Panc1 (cell line): ENCODE measurements at regions not wholly inside any gene's neighbourhood (a gene's known extent, or its start where the extent isn't known, plus 50 kb on each side); places are given as distances from the start of the nearest gene placed in this dataset.

Experiments used
- ATAC-seq: fragments of 200-7000 bp; cut with Tn5 transposase; 2 replicates; pipeline ENCODE4 v1.9.1; 2020; ENCODE audit warnings: mild to moderate bottlenecking, moderate library complexity
- BruUV-seq: library from RNA; stranded (reverse); fragments of 400-500 nt; replicated peaks from 2 replicates; lab custom pipeline; 2021; lab: Mats Ljungman, UMichigan
- CTCF ChIA-PET: fragments of 300-600 bp; sonication (Branson Sonifier 250); formaldehyde crosslinking; loops from one replicate; lab custom pipeline; 2022; ENCODE audit warnings: antibody characterized with exemption; lab: Charles Lee
- POLR2A ChIA-PET: fragments of 300-600 bp; sonication (Branson Sonifier 250); formaldehyde crosslinking; loops from one replicate; lab custom pipeline; 2022; ENCODE audit warnings: antibody characterized with exemption; lab: Charles Lee
- DNase-seq: peaks from one replicate; pipeline ENCODE4 v3.0.0-alpha.2; 2010; ENCODE audit warnings: low read depth, low spot score
- H3K27ac ChIP-seq: 2 replicates; pipeline ENCODE4 v1.5.1; 2011; ENCODE audit warnings: mild to moderate bottlenecking, low read length, inconsistent platforms
- H3K27me3 ChIP-seq: fragments of 200-500 bp; sonication (Bioruptor generic); 2 replicates; pipeline ENCODE4 v1.6.0; 2014; ENCODE audit warnings: low read length, inconsistent platforms; ENCODE audit not compliant: control insufficient read depth, insufficient read depth
- H3K36me3 ChIP-seq: fragments of 200-500 bp; sonication (Bioruptor generic); 2 replicates; pipeline ENCODE4 v1.5.1; 2014; ENCODE audit warnings: inconsistent platforms, mild to moderate bottlenecking, low read length, moderate library complexity; ENCODE audit not compliant: control insufficient read depth, insufficient read depth
- H3K4me1 ChIP-seq: 2 replicates; pipeline ENCODE4 v1.5.1; 2011; ENCODE audit warnings: inconsistent platforms, mild to moderate bottlenecking, low read length, moderate library complexity; ENCODE audit not compliant: control insufficient read depth, insufficient read depth
- H3K4me3 ChIP-seq, 2 experiments: 2 replicates each; pipeline ENCODE4 v1.5.1; 2011 to 2012; ENCODE audit warnings: low read depth in 2 of 2, low read length in 2 of 2, mild to moderate bottlenecking in 2 of 2, inconsistent platforms in 1 of 2, moderate library complexity in 1 of 2
- H3K9me3 ChIP-seq: fragments of 200-500 bp; sonication (Bioruptor generic); 2 replicates; pipeline ENCODE4 v1.5.1; 2014; ENCODE audit warnings: low read depth, mild to moderate bottlenecking, inconsistent platforms, low read length, moderate library complexity; ENCODE audit not compliant: control insufficient read depth, insufficient read depth
- POLR2AphosphoS5 ChIP-seq: IDR thresholded peaks from 2 replicates; pipeline ENCODE4 v1.6.1; 2012; ENCODE audit warnings: mild to moderate bottlenecking, low read depth, low read length, moderate library complexity
- SIN3A ChIP-seq: IDR thresholded peaks from 2 replicates; pipeline ENCODE4 v1.6.1; 2012; ENCODE audit warnings: low read depth, mild to moderate bottlenecking, low read length, moderate library complexity, borderline replicate concordance; ENCODE audit not compliant: insufficient read depth
- TCF7L2 ChIP-seq: IDR thresholded peaks from 2 replicates; pipeline ENCODE4 v1.6.1; 2011; ENCODE audit warnings: mild to moderate bottlenecking, low read depth, low read length, inconsistent platforms
- in situ Hi-C: cut with HindIII; loops from 2 replicates; pipeline ENCODE4 v1.10.0; 2016; ENCODE audit warnings: low sequenced_read_pairs, low pct_unique_long_range_greater_than_20kb
- intact Hi-C: fragments of 100-400 bp; cut with micrococcal nuclease; formaldehyde crosslinking; loops from one replicate; pipeline ENCODE4 v1.10.0; 2022; ENCODE audit not compliant: unreplicated experiment
- TF ChIP-seq, protein P1 (sequence below), 2 experiments: IDR thresholded peaks; 2 replicates each; pipeline ENCODE4 v1.6.1; 2011 to 2012; ENCODE audit warnings: low read depth in 2 of 2, control low read depth in 1 of 2, low read length in 1 of 2, mild to moderate bottlenecking in 1 of 2, moderate library complexity in 1 of 2; ENCODE audit not compliant: insufficient read depth in 1 of 2
- TF ChIP-seq, protein P2 (sequence below): fragments of 450-650 bp; IDR thresholded peaks from 2 replicates; pipeline ENCODE4 v1.5.1; 2017; ENCODE audit warnings: mild to moderate bottlenecking

DNA sequence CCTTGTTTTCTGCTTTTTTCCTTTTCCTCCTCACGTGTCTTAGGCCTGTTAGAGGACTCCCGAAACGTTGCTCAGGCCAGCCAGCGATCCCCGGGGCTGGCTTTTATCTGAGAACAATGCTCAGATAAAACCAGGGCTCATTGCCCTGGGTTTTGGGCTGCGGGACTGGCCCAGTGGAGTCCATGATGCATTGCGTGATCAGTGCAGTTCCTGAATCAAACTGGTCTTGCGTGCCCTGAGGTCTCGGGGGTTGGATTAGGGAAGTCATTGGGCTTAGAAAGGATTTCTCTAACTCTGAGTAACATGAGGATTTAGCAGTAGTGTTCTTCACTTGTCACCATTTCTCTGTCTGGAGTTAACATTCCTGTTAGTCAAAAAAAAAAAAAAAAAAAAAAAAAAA, 66.3 kb downstream of the CCR1 start:
- Histone ChIP-seq H3K36me3 (no peaks in the 10 kb centered on the region), H3K4me3 (no peak overlapping the region), H3K27me3 (no peaks in the 10 kb centered on the region), H3K4me1 (no peaks in the 10 kb centered on the region), H3K27ac (no peak overlapping the region), H3K9me3 (no peaks in the 10 kb centered on the region)
- in situ Hi-C loops (no loop called here), intact Hi-C loops (no loop called here)
- DNase-seq (no peak), ATAC-seq (no peak)
- BruUV-seq, result no TSS peak
- ChIA-PET CTCF (no interaction called here), POLR2A (no interaction called here)
- no peak for TF ChIP-seq POLR2AphosphoS5
- TF ChIP-seq TCF7L2, result no peak
- TF ChIP-seq, protein P1, sequence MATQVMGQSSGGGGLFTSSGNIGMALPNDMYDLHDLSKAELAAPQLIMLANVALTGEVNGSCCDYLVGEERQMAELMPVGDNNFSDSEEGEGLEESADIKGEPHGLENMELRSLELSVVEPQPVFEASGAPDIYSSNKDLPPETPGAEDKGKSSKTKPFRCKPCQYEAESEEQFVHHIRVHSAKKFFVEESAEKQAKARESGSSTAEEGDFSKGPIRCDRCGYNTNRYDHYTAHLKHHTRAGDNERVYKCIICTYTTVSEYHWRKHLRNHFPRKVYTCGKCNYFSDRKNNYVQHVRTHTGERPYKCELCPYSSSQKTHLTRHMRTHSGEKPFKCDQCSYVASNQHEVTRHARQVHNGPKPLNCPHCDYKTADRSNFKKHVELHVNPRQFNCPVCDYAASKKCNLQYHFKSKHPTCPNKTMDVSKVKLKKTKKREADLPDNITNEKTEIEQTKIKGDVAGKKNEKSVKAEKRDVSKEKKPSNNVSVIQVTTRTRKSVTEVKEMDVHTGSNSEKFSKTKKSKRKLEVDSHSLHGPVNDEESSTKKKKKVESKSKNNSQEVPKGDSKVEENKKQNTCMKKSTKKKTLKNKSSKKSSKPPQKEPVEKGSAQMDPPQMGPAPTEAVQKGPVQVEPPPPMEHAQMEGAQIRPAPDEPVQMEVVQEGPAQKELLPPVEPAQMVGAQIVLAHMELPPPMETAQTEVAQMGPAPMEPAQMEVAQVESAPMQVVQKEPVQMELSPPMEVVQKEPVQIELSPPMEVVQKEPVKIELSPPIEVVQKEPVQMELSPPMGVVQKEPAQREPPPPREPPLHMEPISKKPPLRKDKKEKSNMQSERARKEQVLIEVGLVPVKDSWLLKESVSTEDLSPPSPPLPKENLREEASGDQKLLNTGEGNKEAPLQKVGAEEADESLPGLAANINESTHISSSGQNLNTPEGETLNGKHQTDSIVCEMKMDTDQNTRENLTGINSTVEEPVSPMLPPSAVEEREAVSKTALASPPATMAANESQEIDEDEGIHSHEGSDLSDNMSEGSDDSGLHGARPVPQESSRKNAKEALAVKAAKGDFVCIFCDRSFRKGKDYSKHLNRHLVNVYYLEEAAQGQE (IDR thresholded peaks at IDR 0.05; ENCODE audit: insufficient read depth in 1 of 2, low read depth in 2 of 2, low read length in 1 of 2), result no peak
- no peak for TF ChIP-seq SIN3A
- TF ChIP-seq, protein P2, sequence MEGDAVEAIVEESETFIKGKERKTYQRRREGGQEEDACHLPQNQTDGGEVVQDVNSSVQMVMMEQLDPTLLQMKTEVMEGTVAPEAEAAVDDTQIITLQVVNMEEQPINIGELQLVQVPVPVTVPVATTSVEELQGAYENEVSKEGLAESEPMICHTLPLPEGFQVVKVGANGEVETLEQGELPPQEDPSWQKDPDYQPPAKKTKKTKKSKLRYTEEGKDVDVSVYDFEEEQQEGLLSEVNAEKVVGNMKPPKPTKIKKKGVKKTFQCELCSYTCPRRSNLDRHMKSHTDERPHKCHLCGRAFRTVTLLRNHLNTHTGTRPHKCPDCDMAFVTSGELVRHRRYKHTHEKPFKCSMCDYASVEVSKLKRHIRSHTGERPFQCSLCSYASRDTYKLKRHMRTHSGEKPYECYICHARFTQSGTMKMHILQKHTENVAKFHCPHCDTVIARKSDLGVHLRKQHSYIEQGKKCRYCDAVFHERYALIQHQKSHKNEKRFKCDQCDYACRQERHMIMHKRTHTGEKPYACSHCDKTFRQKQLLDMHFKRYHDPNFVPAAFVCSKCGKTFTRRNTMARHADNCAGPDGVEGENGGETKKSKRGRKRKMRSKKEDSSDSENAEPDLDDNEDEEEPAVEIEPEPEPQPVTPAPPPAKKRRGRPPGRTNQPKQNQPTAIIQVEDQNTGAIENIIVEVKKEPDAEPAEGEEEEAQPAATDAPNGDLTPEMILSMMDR, result no peak

DNA sequence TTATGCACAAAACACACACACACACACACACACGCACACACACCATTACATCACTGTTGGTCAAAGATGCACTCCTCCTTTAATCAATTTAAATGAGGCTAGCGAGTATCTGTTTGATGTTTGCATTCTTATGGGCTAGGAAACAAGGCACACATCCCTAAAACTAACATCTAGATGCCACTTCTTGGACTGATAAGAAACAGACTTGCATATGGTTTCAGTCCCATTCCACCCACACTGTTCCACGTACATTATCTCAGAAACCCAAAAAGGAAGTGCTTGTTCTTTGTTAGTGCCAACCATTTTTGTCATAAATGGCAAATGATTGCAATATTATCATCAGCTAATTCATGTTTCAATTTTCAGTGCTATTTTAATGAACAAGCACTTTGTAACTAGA, 69.5 kb downstream of the CCR1 start:
- no peak for TF ChIP-seq TCF7L2
- TF ChIP-seq SIN3A, result no peak
- TF ChIP-seq, protein P2, result no peak
- TF ChIP-seq POLR2AphosphoS5, result no peak
- TF ChIP-seq, protein P1 (IDR thresholded peaks at IDR 0.05; ENCODE audit: insufficient read depth in 1 of 2, low read depth in 2 of 2, low read length in 1 of 2), result no peak
- DNase-seq, result no peak
- intact Hi-C loops, result no loop called here
- in situ Hi-C loops, result no loop called here
- Histone ChIP-seq H3K36me3 (no peaks in the 10 kb centered on the region), H3K27ac (no peak overlapping the region), H3K4me1 (no peaks in the 10 kb centered on the region), H3K9me3 (no peaks in the 10 kb centered on the region), H3K27me3 (no peaks in the 10 kb centered on the region), H3K4me3 (no peak overlapping the region)
- no peak for ATAC-seq
- CTCF ChIA-PET, result no interaction called here
- BruUV-seq, result no TSS peak
- POLR2A ChIA-PET, result no interaction called here
